Activated CD8-positive, alpha-beta T cell treated with anti-CD3 and anti-CD28 coated beads for 36 hours (primary cell): ENCODE measurements at regions not wholly inside any gene's neighbourhood (a gene's known extent, or its start where the extent isn't known, plus 50 kb on each side); places are given as distances from the start of the nearest gene placed in this dataset.

Source experiments
- ATAC-seq: fragments of 200-7000 bp; cut with Tn5 transposase; one replicate; pipeline ENCODE4 v1.10.0; 2021; ENCODE audit warnings: mild to moderate bottlenecking, moderate library complexity
- CTCF ChIA-PET: fragments of 350-600 bp; sonication (Branson Sonifier 250); formaldehyde crosslinking; loops from one replicate; lab custom pipeline; 2021; ENCODE audit warnings: antibody characterized with exemption; lab: Charles Lee
- POLR2A ChIA-PET: fragments of 350-600 bp; sonication (Branson Sonifier 250); formaldehyde crosslinking; loops from one replicate; lab custom pipeline; 2021; ENCODE audit warnings: antibody characterized with exemption; lab: Charles Lee
- DNase-seq: peaks from one replicate; pipeline ENCODE4 v3.0.0-alpha.2; 2020
- H3K27ac Mint-ChIP-seq: one replicate; pipeline ENCODE4 v1.8.0; 2021; ENCODE audit warnings: mild to moderate bottlenecking, mixed read lengths
- H3K27me3 Mint-ChIP-seq: one replicate; pipeline ENCODE4 v1.8.0; 2021; ENCODE audit warnings: mixed read lengths
- H3K36me3 Mint-ChIP-seq: one replicate; pipeline ENCODE4 v1.8.0; 2021; ENCODE audit warnings: low read depth, mixed read lengths
- H3K4me1 Mint-ChIP-seq: one replicate; pipeline ENCODE4 v1.8.0; 2021; ENCODE audit warnings: low read depth, mixed read lengths
- H3K4me3 Mint-ChIP-seq: one replicate; pipeline ENCODE4 v1.8.0; 2021; ENCODE audit warnings: mild to moderate bottlenecking, moderate library complexity, mixed read lengths
- H3K9me3 Mint-ChIP-seq: one replicate; pipeline ENCODE4 v1.8.0; 2021; ENCODE audit warnings: mixed read lengths
- intact Hi-C: fragments of 100-400 bp; cut with micrococcal nuclease; formaldehyde crosslinking; loops from one replicate; pipeline ENCODE4 v1.10.0; 2022
- TF ChIP-seq, protein P1 (sequence below): fragments of 200-600 bp; IDR thresholded peaks from one replicate; pipeline ENCODE4 v1.8.0; 2022; ENCODE audit warnings: antibody characterized with exemption, mild to moderate bottlenecking

DNA sequence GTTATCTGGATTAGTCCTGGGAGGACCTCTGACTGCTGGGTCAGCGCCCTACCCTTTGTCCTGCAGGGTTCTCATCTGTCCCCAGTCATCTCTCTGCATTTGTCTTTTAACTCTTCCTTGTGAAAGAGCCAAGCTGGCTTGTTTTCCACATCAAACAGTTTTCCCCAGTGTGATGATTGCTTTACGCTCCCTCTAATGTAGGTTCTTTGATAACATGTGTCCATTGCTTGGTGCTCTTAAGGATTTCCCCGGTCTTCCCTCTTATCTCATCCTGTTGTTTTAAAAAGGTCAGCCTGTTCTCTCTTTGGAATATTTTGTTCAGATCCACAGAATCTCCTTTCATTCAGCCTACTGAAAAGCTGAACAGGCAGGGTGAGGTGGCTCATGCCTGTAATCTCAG is 792.1 kb upstream of the RAB6C start:
- CTCF ChIA-PET, result no interaction called here
- no peak overlapping the region for H3K27ac Mint-ChIP-seq

DNA sequence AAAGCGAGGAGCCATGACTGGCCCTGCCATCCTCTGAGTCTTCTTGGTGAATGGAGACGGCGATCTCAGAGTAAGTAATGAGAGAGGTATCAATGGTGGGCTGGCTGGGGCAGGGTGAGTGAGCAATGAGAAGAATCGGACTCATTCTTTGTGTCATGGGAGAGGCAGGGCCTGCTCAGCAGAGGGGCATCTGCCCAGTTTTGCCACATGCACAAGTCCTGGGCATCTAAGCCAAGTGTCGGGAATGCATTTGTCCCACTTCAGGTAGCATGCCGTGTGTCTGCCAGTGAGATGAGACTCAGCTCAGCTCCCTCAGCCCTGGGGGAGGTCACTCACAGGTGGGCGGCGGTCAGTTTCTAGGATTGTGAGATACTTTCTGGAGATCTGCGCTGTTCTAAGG is 791.0 kb upstream of the RAB6C start:
- DNase-seq, result no peak
- TF ChIP-seq, protein P1, sequence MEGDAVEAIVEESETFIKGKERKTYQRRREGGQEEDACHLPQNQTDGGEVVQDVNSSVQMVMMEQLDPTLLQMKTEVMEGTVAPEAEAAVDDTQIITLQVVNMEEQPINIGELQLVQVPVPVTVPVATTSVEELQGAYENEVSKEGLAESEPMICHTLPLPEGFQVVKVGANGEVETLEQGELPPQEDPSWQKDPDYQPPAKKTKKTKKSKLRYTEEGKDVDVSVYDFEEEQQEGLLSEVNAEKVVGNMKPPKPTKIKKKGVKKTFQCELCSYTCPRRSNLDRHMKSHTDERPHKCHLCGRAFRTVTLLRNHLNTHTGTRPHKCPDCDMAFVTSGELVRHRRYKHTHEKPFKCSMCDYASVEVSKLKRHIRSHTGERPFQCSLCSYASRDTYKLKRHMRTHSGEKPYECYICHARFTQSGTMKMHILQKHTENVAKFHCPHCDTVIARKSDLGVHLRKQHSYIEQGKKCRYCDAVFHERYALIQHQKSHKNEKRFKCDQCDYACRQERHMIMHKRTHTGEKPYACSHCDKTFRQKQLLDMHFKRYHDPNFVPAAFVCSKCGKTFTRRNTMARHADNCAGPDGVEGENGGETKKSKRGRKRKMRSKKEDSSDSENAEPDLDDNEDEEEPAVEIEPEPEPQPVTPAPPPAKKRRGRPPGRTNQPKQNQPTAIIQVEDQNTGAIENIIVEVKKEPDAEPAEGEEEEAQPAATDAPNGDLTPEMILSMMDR, result no peak
- no peaks in the 10 kb centered on the region for H3K36me3 Mint-ChIP-seq
- ATAC-seq, result no peak
- peaks cover 5% of the 10 kb centered on the region for H3K27me3 Mint-ChIP-seq
- CTCF ChIA-PET, result no interaction called here
- intact Hi-C loops, result no loop called here
- no peak overlapping the region for H3K27ac Mint-ChIP-seq
- POLR2A ChIA-PET, result no interaction called here
- no peak overlapping the region for H3K4me3 Mint-ChIP-seq
- no peaks in the 10 kb centered on the region for H3K4me1 Mint-ChIP-seq
- H3K9me3 Mint-ChIP-seq, result no peaks in the 10 kb centered on the region

More for the DNA sequence above, 792.1 kb upstream of the RAB6C start:
- no peaks in the 10 kb centered on the region for H3K36me3 Mint-ChIP-seq
- TF ChIP-seq, protein P1, result no peak
- no peaks in the 10 kb centered on the region for H3K4me1 Mint-ChIP-seq
- POLR2A ChIA-PET, result no interaction called here
- peaks cover 5% of the 10 kb centered on the region for H3K27me3 Mint-ChIP-seq
- DNase-seq, result no peak
- H3K4me3 Mint-ChIP-seq, result no peak overlapping the region
- intact Hi-C loops, result no loop called here
- H3K9me3 Mint-ChIP-seq, result no peaks in the 10 kb centered on the region
- ATAC-seq, result no peak

DNA sequence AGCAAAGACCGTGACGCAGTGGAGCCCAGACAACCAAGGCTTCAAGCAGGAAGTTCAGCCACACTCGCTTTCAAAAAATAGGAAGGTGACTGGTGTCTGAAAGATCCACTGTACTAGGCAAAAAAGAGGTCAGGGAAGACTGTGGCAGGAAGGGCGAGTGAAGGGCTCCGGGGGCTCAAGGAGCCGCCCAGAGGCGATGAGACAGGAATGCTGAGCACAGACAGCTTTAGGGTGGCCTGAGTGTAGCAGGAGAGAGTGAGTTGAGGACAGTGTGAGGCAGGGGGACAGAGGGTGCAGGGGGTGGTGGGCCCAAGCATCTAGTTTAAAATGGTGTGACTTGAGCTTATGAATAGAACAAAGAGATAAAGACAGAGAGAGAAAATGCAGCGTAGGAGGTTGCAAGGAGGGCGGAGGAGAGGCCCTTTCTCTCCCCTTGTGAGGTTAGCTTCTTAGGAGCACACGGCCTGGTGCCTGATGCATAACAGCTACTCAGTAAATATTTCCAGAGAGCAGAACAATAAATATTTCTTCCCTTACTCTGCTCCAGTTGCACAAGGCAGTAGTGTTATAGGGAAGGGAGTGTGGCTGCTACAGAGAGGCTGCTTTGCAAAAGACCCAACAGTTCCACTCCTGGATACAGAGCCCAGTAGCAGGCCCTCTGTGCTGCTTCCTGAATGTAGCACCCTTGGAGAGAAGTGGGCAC is 789.7 kb upstream of the RAB6C start:
- intact Hi-C loops, result no loop called here
- TF ChIP-seq, protein P1, result no peak
- no peak for ATAC-seq
- Mint-ChIP-seq H3K27ac (no peak overlapping the region), H3K4me3 (no peak overlapping the region), H3K36me3 (no peaks in the 10 kb centered on the region), H3K27me3 (peaks cover 5% of the 10 kb centered on the region), H3K4me1 (no peaks in the 10 kb centered on the region), H3K9me3 (no peaks in the 10 kb centered on the region)
- ChIA-PET POLR2A (no interaction called here), CTCF (no interaction called here)
- DNase-seq, result no peak

DNA sequence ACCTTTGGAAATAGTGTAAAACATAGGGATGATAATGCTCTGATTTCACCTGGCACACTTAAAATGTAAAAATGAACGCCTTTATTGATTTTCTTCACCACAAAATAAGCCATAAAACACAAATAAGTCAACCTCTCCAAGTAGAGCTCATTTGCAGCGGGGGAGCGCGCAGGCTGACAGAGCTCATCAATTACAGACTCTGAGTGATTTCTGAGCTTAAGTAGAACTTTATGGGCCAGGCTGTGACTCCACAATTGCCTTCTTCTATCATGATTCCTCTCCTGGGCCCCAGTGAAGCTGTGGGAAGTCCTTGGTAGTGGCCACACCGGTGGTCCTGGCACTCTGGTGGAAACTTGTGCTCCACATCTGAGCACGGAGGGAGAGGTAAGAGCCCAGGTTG is 789.0 kb upstream of the RAB6C start:
- TF ChIP-seq, protein P1, result no peak
- no peak overlapping the region for H3K27ac Mint-ChIP-seq
- peaks cover 5% of the 10 kb centered on the region for H3K27me3 Mint-ChIP-seq
- H3K9me3 Mint-ChIP-seq, result no peaks in the 10 kb centered on the region
- intact Hi-C loops, result no loop called here
- CTCF ChIA-PET, result no interaction called here
- H3K36me3 Mint-ChIP-seq, result no peaks in the 10 kb centered on the region
- POLR2A ChIA-PET, result no interaction called here
- H3K4me1 Mint-ChIP-seq, result no peaks in the 10 kb centered on the region
- DNase-seq (no peak), ATAC-seq (no peak)
- H3K4me3 Mint-ChIP-seq, result no peak overlapping the region

DNA sequence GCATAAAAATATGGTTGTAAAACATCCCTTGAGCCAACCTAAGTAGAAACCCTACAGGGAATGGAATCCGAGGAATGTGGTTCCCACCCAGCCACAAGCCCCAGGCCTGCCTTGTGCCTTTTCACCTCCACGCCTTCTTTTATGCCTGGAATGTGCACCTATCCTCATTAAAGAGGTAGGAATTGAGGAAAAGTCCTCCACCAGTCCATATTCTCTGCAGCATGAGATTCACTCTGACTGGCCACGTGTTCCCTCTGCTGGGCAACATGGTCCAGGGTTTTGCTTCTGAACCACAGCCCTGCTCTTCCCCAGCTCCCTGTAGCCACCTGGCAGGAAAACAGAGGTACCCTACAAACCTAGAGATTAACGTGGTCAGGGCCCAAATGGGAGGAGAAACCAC is 787.9 kb upstream of the RAB6C start:
- H3K9me3 Mint-ChIP-seq, result no peaks in the 10 kb centered on the region
- no peak overlapping the region for H3K27ac Mint-ChIP-seq
- ChIA-PET POLR2A (no interaction called here), CTCF (no interaction called here)
- no peaks in the 10 kb centered on the region for H3K4me1 Mint-ChIP-seq
- no peak overlapping the region for H3K4me3 Mint-ChIP-seq
- intact Hi-C loops, result no loop called here
- H3K27me3 Mint-ChIP-seq, result peaks cover 4% of the 10 kb centered on the region
- H3K36me3 Mint-ChIP-seq, result no peaks in the 10 kb centered on the region
- DNase-seq (no peak), ATAC-seq (no peak)
- TF ChIP-seq, protein P1, result no peak
